HCT116 (cell line): ENCODE measurements at regions not wholly inside any gene's neighbourhood (a gene's known extent, or its start where the extent isn't known, plus 50 kb on each side); places are given as distances from the start of the nearest gene placed in this dataset.

ENCODE experiments used
- POLR2A ChIP-seq: IDR thresholded peaks from 2 replicates; pipeline ENCODE4 v1.7.0; 2011; ENCODE audit warnings: borderline replicate concordance; ENCODE audit not compliant: insufficient read depth, insufficient read length; ENCODE audit errors: extremely low read depth
- POLR2AphosphoS5 ChIP-seq: IDR thresholded peaks from 2 replicates; pipeline ENCODE4 v1.6.1; 2011; ENCODE audit warnings: mild to moderate bottlenecking, low read depth, low read length, moderate library complexity
- SP1 ChIP-seq: IDR thresholded peaks from 2 replicates; pipeline ENCODE4 v1.6.1; 2012; ENCODE audit warnings: low read depth
- TF ChIP-seq, protein P1 (sequence below), 3 experiments: fragments of 200-600 bp in 1 of 3; sonication (generic) in 1 of 3; IDR thresholded peaks in 2 of 3; conservative IDR thresholded peaks in 1 of 3; 2 replicates each; pipeline ENCODE4 v1.5.1; 2012 to 2017; ENCODE audit warnings: low read depth in 2 of 3, low read length in 2 of 3, antibody characterized with exemption in 1 of 3, borderline replicate concordance in 1 of 3, control low read depth in 1 of 3, mild to moderate bottlenecking in 1 of 3, mixed read lengths in 1 of 3, mixed run types in 1 of 3, moderate library complexity in 1 of 3; ENCODE audit not compliant: insufficient read depth in 1 of 3

DNA sequence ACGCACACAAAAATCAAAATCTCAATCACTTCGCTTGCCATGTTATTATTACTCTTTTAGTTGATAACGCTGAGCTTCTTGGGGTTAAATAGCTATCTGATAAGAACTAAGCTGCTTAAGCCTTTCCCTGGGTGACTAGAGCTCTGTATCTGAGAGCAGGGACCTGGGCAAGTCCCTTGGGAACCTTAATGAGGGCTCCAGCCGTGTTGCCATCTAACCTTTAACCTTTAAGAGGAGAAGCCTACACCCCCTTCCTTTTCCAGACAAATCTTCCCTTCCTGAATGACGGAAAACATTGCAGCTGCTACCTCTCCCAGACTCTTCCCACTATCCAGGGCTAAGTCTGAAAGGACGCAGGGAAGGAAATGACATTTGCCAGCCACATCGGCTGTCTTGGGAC is 216.5 kb upstream of the RAI14 start:
- TF ChIP-seq, protein P1, sequence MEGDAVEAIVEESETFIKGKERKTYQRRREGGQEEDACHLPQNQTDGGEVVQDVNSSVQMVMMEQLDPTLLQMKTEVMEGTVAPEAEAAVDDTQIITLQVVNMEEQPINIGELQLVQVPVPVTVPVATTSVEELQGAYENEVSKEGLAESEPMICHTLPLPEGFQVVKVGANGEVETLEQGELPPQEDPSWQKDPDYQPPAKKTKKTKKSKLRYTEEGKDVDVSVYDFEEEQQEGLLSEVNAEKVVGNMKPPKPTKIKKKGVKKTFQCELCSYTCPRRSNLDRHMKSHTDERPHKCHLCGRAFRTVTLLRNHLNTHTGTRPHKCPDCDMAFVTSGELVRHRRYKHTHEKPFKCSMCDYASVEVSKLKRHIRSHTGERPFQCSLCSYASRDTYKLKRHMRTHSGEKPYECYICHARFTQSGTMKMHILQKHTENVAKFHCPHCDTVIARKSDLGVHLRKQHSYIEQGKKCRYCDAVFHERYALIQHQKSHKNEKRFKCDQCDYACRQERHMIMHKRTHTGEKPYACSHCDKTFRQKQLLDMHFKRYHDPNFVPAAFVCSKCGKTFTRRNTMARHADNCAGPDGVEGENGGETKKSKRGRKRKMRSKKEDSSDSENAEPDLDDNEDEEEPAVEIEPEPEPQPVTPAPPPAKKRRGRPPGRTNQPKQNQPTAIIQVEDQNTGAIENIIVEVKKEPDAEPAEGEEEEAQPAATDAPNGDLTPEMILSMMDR (IDR thresholded peaks at IDR 0.05 in 2 of 3, conservative IDR thresholded peaks at IDR 0.05 in 1 of 3; ENCODE audit: borderline replicate concordance in 1 of 3, insufficient read depth in 1 of 3, low read depth in 2 of 3, low read length in 2 of 3) = no peak
- TF ChIP-seq POLR2A (no peak), POLR2AphosphoS5 (no peak), SP1 (no peak)
